Upper lobe of left lung (tissue), 6 donors: ENCODE measurements at regions not wholly inside any gene's neighbourhood (a gene's known extent, or its start where the extent isn't known, plus 50 kb on each side); places are given as distances from the start of the nearest gene placed in this dataset.
"Not testable (repeated sequence)": the region's sequence is repeated elsewhere in the genome, so short reads cannot be mapped to it uniquely, and the experiment has no call there.

Experiments used
- ATAC-seq, 2 donors: fragments of 200-7000 bp; cut with Tn5 transposase; one replicate each; pipeline ENCODE4 v1.9.1; 2022; ENCODE audit warnings: mild to moderate bottlenecking in 2 of 2, moderate library complexity in 2 of 2; ENCODE audit not compliant: low FRiP score in 2 of 2
- DNase-seq, 2 donors: peaks; one replicate each; pipeline ENCODE4 v3.0.0-alpha.2; 2019 to 2020
- H3K27ac ChIP-seq, 4 donors: fragments of 200-600 bp; sonication (generic); one replicate each; pipeline ENCODE4 v1.5.1; 2016 to 2019
- H3K27me3 ChIP-seq, 4 donors: fragments of 200-600 bp; sonication (generic); one replicate each; pipeline ENCODE4 v1.5.1; 2017 to 2019
- H3K36me3 ChIP-seq, 4 donors: fragments of 200-600 bp; sonication (generic); one replicate each; pipeline ENCODE4 v1.5.1; 2016 to 2019
- H3K4me1 ChIP-seq, 4 donors: fragments of 200-600 bp; sonication (generic); one replicate each; pipeline ENCODE4 v1.5.1; 2018 to 2019
- H3K4me3 ChIP-seq, 4 donors: fragments of 200-600 bp; sonication (generic); one replicate each; pipeline ENCODE4 v1.5.1; 2017 to 2019; ENCODE audit warnings: mild to moderate bottlenecking in 2 of 4, moderate library complexity in 1 of 4
- H3K9me3 ChIP-seq, 4 donors: fragments of 200-600 bp; sonication (generic); one replicate each; pipeline ENCODE4 v1.5.1; 2018 to 2019
- CTCF ChIP-seq, 6 experiments: fragments of 450-650 bp in 4 of 6; fragments of 200-600 bp in 2 of 6; sonication (generic) in 2 of 6; IDR thresholded peaks; one replicate each; pipeline ENCODE4 v1.5.1; 2016 to 2019; ENCODE audit warnings: antibody characterized with exemption in 6 of 6
- EP300 ChIP-seq, 4 donors: sonication (generic); formaldehyde crosslinking; IDR thresholded peaks; one replicate each; pipeline ENCODE4 v1.5.1; 2017; ENCODE audit warnings: antibody characterized with exemption in 4 of 4, control low read depth in 2 of 4
- POLR2A ChIP-seq, 4 donors: fragments of 450-650 bp; IDR thresholded peaks; one replicate each; pipeline ENCODE4 v1.5.1; 2016 to 2017; ENCODE audit warnings: antibody characterized with exemption in 4 of 4, mild to moderate bottlenecking in 2 of 4
- POLR2AphosphoS5 ChIP-seq, 2 donors: sonication (generic); formaldehyde crosslinking; IDR thresholded peaks; one replicate each; pipeline ENCODE4 v1.5.1; 2017; ENCODE audit warnings: antibody characterized with exemption in 2 of 2
- WGBS, 2 donors: methylation state at CpG; one replicate each; pipeline ENCODE4 v1.1.5; 2017 to 2018; 5-methylcytosine and 5-hydroxymethylcytosine counted together
- donor health status: DM: no; HTN: no; CAD: no; lungs with moderate emphysema.
- donor health status: DM: no; HTN: yes; CAD: no; lungs with severe emphysema.

GRCh38 chr19:23543351-23543750, 143.7 kb downstream of the ZNF675 start:
- no peak for DNase-seq
- no peak overlapping the region for H3K4me3 ChIP-seq
- H3K9me3 ChIP-seq, result peaks cover 0 to 8% (median 0%) of the 10 kb centered on the region in 4 donors

GRCh38 chr19:23542562-23542961, 144.4 kb downstream of the ZNF675 start:
- H3K4me1 ChIP-seq, result no peaks in the 10 kb centered on the region
- H3K4me3 ChIP-seq, result no peak overlapping the region
- H3K9me3 ChIP-seq, result peaks cover 0 to 8% (median 0%) of the 10 kb centered on the region in 4 donors
- no peaks in the 10 kb centered on the region for H3K27me3 ChIP-seq
- no peak for DNase-seq
- WGBS, 2 donors, result 50% methylated on average over 1 of the region's 1 CpG; no CpG with 5 or more reads in 1 of the 2 donors
- no peak overlapping the region for H3K27ac ChIP-seq
- no peak for ATAC-seq
- H3K36me3 ChIP-seq, result no peaks in the 10 kb centered on the region
- TF ChIP-seq POLR2AphosphoS5 (IDR thresholded peaks at IDR 0.05) (no peak), CTCF (IDR thresholded peaks at IDR 0.05) (no peak), POLR2A (IDR thresholded peaks at IDR 0.05) (no peak), EP300 (IDR thresholded peaks at IDR 0.05) (no peak)

More at GRCh38 chr19:23543351-23543750, 143.7 kb downstream of the ZNF675 start:
- TF ChIP-seq POLR2AphosphoS5 (IDR thresholded peaks at IDR 0.05), result no peak
- TF ChIP-seq POLR2A (IDR thresholded peaks at IDR 0.05), result no peak
- TF ChIP-seq EP300 (IDR thresholded peaks at IDR 0.05), result no peak
- no peak for TF ChIP-seq CTCF (IDR thresholded peaks at IDR 0.05)
- no peak overlapping the region for H3K27ac ChIP-seq
- ATAC-seq, result no peak
- 68 to 85% methylated on average over 2 of the region's 2 CpGs for WGBS, 2 donors
- no peaks in the 10 kb centered on the region for H3K36me3 ChIP-seq
- H3K27me3 ChIP-seq, result no peaks in the 10 kb centered on the region
- H3K4me1 ChIP-seq, result no peaks in the 10 kb centered on the region

GRCh38 chr19:23541991-23542390, 145.0 kb downstream of the ZNF675 start:
- Histone ChIP-seq H3K27ac (no peak overlapping the region), H3K4me3 (no peak overlapping the region), H3K36me3 (no peaks in the 10 kb centered on the region), H3K27me3 (no peaks in the 10 kb centered on the region), H3K9me3 (peaks cover 0 to 8% (median 0%) of the 10 kb centered on the region in 4 donors), H3K4me1 (no peaks in the 10 kb centered on the region)
- 86 to 87% methylated on average over 1 of the region's 1 CpG for WGBS, 2 donors
- TF ChIP-seq POLR2A (IDR thresholded peaks at IDR 0.05), result no peak
- TF ChIP-seq EP300 (IDR thresholded peaks at IDR 0.05), result no peak
- TF ChIP-seq POLR2AphosphoS5 (IDR thresholded peaks at IDR 0.05), result no peak
- TF ChIP-seq CTCF (IDR thresholded peaks at IDR 0.05), result no peak
- DNase-seq (no peak), ATAC-seq (no peak)

GRCh38 chr19:23540180-23540579, 144.9 kb upstream of the ZNF91 start:
- H3K9me3 ChIP-seq, ATAC-seq, H3K4me1 ChIP-seq, H3K4me3 ChIP-seq, H3K27me3 ChIP-seq, DNase-seq, H3K27ac ChIP-seq, H3K36me3 ChIP-seq: not testable (repeated sequence)
- 33 to 60% methylated on average over 1 of the region's 1 CpG for WGBS, 2 donors

- no peak for DNase-seq
- TF ChIP-seq POLR2AphosphoS5 (IDR thresholded peaks at IDR 0.05) (no peak), CTCF (IDR thresholded peaks at IDR 0.05) (no peak), POLR2A (IDR thresholded peaks at IDR 0.05) (no peak), EP300 (IDR thresholded peaks at IDR 0.05) (no peak)
- ATAC-seq, result no peak
- Histone ChIP-seq H3K27ac (no peak overlapping the region), H3K27me3 (no peaks in the 10 kb centered on the region), H3K4me3 (no peak overlapping the region), H3K9me3 (peaks cover 0 to 6% (median 0%) of the 10 kb centered on the region in 4 donors), H3K4me1 (no peaks in the 10 kb centered on the region), H3K36me3 (no peaks in the 10 kb centered on the region)
- 52 to 75% methylated on average over 2 of the region's 2 CpGs for WGBS, 2 donors
Measured at GRCh38 chr19:23539499-23539898, 144.2 kb upstream of the ZNF91 start.

- H3K4me1 ChIP-seq, ATAC-seq, DNase-seq, H3K4me3 ChIP-seq, H3K27me3 ChIP-seq, H3K36me3 ChIP-seq, H3K27ac ChIP-seq: not testable (repeated sequence)
- peaks cover 0 to 18% (median 3%) of the 10 kb centered on the region in 4 donors for H3K9me3 ChIP-seq
Measured at GRCh38 chr19:23537136-23537535, 141.9 kb upstream of the ZNF91 start.

- DNase-seq, ATAC-seq, H3K36me3 ChIP-seq, H3K4me1 ChIP-seq, H3K27me3 ChIP-seq, H3K4me3 ChIP-seq, H3K27ac ChIP-seq: not testable (repeated sequence)
- WGBS, 2 donors, result 82 to 86% methylated on average over 1 of the region's 1 CpG
- H3K9me3 ChIP-seq, result peaks cover 0 to 18% (median 3%) of the 10 kb centered on the region in 4 donors
Measured at GRCh38 chr19:23536341-23536740, 141.1 kb upstream of the ZNF91 start.

- not testable (repeated sequence) for ATAC-seq, H3K4me3 ChIP-seq, H3K4me1 ChIP-seq, H3K36me3 ChIP-seq, DNase-seq, H3K27me3 ChIP-seq, H3K27ac ChIP-seq
- peaks cover 0 to 18% (median 3%) of the 10 kb centered on the region in 4 donors for H3K9me3 ChIP-seq
- 78 to 84% methylated on average over 5 of the region's 5 CpGs for WGBS, 2 donors
Measured at GRCh38 chr19:23535901-23536300, 140.6 kb upstream of the ZNF91 start.

GRCh38 chr19:23533441-23533840, 138.2 kb upstream of the ZNF91 start:
- not testable (repeated sequence) for ATAC-seq, H3K27me3 ChIP-seq, H3K36me3 ChIP-seq, H3K4me3 ChIP-seq, H3K4me1 ChIP-seq, H3K27ac ChIP-seq
- H3K9me3 ChIP-seq, result peaks cover 0 to 24% (median 5%) of the 10 kb centered on the region in 4 donors
- 94 to 100% methylated on average over 2 to 21 of the region's 30 CpGs for WGBS, 2 donors
- DNase-seq, result peak in 1 of 2 donors; percentile 69
